Activated T-cell treated with anti-CD3 and anti-CD28 coated beads, Interleukin-2, amount 50 U/mL, for 4 hours (primary cell): ENCODE measurements at regions not wholly inside any gene's neighbourhood (a gene's known extent, or its start where the extent isn't known, plus 50 kb on each side); places are given as distances from the start of the nearest gene placed in this dataset.

Experiments
- ATAC-seq, 2 donors: fragments of 200-7000 bp; cut with Tn5 transposase; one replicate each; pipeline ENCODE4 v1.10.0; 2021
- DNase-seq: peaks from one replicate; pipeline ENCODE4 v3.0.0-alpha.2; 2020
- H3K27me3 Mint-ChIP-seq: one replicate; pipeline ENCODE4 v1.8.0; 2021; ENCODE audit warnings: low read depth, mixed read lengths
- H3K36me3 Mint-ChIP-seq: one replicate; pipeline ENCODE4 v1.8.0; 2022; ENCODE audit warnings: mixed read lengths; ENCODE audit not compliant: insufficient read depth
- H3K4me1 Mint-ChIP-seq: one replicate; pipeline ENCODE4 v1.8.0; 2021; ENCODE audit warnings: low read depth, mixed read lengths
- H3K4me3 Mint-ChIP-seq: one replicate; pipeline ENCODE4 v1.8.0; 2021; ENCODE audit warnings: mild to moderate bottlenecking, moderate library complexity, mixed read lengths
- H3K9me3 Mint-ChIP-seq: one replicate; pipeline ENCODE4 v1.8.0; 2021; ENCODE audit warnings: mixed read lengths

DNA sequence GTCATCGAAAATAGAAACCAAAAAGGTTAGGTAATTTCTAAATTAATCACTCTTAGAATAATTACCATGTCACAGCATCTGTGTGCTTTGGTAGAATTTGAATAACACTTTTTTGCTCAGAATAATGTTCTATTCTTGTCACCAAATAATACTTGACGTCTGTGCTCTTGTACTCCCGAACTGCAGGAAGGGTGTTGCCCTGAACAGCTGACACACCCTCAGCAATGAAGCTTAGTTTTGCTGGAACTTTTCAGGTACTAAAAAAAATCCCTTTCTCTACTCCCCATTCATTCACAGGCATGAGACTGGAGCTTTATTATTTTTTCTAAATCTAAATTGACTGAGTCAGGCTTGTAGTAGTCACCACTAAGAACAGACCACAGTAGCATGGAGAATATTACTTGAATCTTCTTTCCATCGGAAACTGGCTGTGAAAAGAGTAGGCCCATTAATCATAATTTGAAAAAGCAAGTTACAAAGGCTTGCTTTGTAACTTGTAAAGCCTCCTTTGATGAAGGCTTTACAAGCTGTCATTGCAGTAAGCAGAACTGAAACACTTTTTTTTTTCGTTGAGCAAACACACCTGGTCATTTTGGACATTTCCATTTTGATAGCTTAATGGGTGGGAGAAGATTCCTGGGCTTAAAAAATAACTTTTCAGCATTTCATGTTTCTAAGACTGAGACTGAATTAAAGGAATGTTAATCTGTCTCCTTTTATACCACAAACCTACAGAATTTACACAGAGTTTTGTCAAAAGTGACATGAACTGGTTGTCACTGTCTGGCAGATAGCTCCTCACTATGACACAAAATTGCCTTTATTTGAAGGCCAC, 70.3 kb upstream of the PELI1 start:
- Mint-ChIP-seq H3K36me3 (no peaks in the 10 kb centered on the region), H3K4me3 (peak overlapping the region; percentile 72), H3K4me1 (peaks cover 68% of the 10 kb centered on the region), H3K27me3 (no peaks in the 10 kb centered on the region), H3K9me3 (peaks cover 5% of the 10 kb centered on the region)
- DNase-seq (no peak), ATAC-seq (peak; percentile 67 to 77)

DNA sequence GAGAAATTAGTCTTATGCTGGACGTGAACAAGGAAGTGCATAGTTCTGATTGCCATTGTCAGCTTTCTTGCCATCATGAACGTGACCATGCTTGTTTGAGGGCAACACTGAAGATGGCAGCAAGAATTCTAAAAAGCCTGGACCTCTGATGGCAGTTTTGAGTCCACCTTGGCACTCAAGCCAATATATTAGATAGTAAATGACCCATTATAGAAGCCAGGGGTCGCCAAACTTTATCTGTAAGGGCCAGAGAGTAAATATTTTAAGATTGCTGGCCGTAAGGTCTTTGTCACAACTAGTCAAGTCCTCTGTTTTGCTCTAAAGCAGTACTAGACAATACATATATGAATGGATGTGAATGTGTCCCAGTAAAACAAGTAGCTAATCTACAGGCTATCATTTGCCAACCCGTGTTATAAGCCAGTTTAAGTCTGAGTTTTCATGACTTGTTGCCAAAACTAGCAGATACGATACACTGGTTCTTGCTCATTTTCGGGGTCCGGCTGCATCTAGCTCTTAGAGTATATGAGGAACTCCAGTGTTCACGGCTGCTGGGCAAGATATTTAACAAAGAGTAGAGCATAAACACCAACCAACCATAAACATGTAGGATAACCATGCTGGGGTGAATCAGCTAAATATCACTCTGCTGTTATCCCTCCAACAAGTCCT, 73.1 kb upstream of the PELI1 start:
- ATAC-seq (no peak), DNase-seq (no peak)
- H3K9me3 Mint-ChIP-seq = no peaks in the 10 kb centered on the region
- no peaks in the 10 kb centered on the region for H3K27me3 Mint-ChIP-seq
- no peak overlapping the region for H3K4me3 Mint-ChIP-seq
- H3K4me1 Mint-ChIP-seq = peaks cover 63% of the 10 kb centered on the region
- no peaks in the 10 kb centered on the region for H3K36me3 Mint-ChIP-seq

DNA sequence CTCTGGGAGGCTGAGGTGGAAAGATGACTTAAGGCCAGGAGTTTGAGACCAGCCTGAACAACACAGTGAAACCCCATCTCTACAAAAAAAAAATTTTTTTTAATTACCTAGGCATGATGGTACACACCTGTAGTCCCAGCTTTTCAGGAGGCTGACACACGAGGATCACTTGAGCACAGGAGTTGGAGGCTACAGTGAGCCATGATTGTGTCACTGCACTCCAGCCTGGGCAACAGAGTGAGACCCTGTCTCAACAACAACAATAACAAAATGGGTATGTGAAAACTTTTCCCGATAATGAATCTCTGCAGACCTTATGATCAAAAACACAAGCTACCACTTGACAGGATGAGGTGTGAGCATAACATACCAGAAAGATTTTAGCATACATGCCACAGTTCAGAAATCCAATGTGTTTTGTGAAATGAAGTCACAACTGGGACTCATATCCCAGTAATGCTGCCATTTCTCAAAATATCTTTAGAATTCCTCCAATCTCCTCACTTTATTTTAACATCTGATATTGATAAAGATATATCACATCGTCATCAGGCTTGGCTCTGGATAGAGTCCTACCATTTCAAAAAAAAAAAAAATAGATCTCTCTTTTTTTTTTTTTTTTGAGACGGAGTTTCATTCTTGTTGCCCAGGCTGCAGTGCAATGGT, 74.0 kb upstream of the PELI1 start:
- H3K36me3 Mint-ChIP-seq = no peaks in the 10 kb centered on the region
- no peak overlapping the region for H3K4me3 Mint-ChIP-seq
- ATAC-seq (no peak), DNase-seq (no peak)
- H3K27me3 Mint-ChIP-seq = no peaks in the 10 kb centered on the region
- H3K9me3 Mint-ChIP-seq = no peaks in the 10 kb centered on the region
- H3K4me1 Mint-ChIP-seq = peaks cover 63% of the 10 kb centered on the region

DNA sequence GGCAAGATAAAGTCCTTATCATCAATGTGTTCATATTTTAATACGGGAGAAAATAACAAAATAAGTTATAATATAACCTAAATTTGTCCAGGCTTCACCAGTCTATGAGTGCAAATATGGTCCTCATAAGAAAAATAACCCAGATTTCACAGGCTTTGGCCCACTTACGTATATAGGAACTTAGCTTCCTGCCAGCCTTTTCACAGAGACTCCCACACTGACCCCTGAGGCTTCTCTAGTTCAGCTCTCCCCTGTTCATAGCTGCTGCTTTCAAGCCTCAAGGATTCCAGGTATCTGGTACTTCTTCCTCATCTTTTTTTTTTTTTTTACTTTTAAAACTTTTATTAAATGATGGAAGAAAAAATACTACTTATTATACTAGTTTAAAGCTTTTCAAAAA, 74.9 kb upstream of the PELI1 start:
- Mint-ChIP-seq H3K4me3 (no peak overlapping the region), H3K4me1 (peaks cover 60% of the 10 kb centered on the region), H3K36me3 (no peaks in the 10 kb centered on the region), H3K27me3 (no peaks in the 10 kb centered on the region), H3K9me3 (no peaks in the 10 kb centered on the region)
- ATAC-seq = no peak
- no peak for DNase-seq

DNA sequence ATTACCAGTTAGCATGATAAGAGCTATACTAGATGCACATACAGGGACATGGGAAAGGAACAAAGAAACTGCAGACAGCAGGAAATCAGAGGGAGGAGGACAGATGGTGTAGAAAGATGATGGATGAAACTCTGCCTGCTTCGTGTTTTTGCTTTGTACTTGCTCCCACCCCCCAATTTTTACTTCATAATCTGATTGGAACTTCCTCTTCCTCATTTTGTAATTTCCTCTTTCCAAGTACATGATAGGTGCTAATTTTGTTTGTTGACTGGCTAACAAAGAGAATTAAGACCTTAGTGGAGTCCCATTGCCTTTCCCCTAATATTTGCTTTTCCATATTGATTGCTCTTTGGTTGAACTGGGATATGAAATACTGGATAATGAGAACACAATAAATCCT, 76.0 kb upstream of the PELI1 start:
- Mint-ChIP-seq H3K27me3 (no peaks in the 10 kb centered on the region), H3K36me3 (no peaks in the 10 kb centered on the region), H3K9me3 (no peaks in the 10 kb centered on the region), H3K4me1 (peaks cover 57% of the 10 kb centered on the region), H3K4me3 (no peak overlapping the region)
- ATAC-seq = no peak
- no peak for DNase-seq

DNA sequence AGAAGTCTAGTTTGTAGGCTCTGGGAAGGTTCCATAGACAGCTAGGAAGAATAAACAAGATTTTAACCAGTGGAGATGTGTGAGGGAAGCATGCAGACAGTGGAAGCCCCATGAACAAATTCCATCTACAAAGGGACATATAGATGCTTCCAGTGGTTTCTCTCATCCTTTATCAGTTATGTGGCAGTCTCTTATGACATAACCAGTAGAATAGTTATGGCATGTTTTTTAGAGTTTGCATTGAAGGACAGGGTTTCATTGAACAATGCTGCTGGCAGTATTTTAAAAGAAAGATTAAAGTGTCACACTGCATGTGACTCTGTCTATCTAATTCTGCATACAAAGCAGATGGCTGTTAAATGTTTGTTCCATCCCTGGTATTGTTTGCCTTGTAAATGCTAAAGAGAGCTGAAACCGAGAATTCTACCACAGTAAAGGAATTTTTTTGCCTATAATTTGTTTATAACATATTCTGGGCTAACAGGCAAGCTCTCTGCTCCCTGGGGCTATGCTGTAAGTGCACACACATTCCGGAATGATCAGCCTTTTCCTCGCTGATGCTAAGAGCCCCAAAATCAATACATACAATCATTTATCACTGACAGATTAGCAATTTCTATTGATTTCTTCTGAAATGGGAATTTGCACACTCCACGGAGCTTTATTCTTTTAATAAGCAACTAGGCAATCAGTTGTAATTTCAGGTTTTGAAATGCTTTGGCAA, 76.8 kb upstream of the PELI1 start:
- peaks cover 57% of the 10 kb centered on the region for H3K4me1 Mint-ChIP-seq

DNA sequence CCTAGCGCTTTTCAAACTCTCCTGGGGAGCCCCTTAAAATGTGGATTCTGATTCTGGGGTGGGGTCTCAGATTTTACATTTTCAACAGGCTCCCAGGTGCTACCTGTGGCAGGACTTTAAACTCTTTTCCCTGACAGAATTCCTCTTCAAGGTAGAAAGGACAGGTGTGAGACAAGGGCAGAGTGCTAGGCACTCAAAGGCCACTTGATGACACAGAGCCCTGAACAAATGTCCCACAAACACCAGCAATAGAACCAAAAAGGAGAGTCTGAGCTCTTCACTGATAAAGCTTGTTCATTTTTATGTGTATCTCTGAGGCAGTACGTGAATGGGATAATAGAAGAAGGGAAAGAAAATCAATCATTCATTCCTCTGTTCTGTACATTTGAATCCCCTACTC, 77.7 kb upstream of the PELI1 start:
- H3K9me3 Mint-ChIP-seq = no peaks in the 10 kb centered on the region
- peaks cover 51% of the 10 kb centered on the region for H3K4me1 Mint-ChIP-seq
- ATAC-seq (no peak), DNase-seq (no peak)
- H3K36me3 Mint-ChIP-seq = no peaks in the 10 kb centered on the region
- H3K4me3 Mint-ChIP-seq = no peak overlapping the region
- H3K27me3 Mint-ChIP-seq = no peaks in the 10 kb centered on the region

More for the DNA sequence above, 76.8 kb upstream of the PELI1 start:
- Mint-ChIP-seq H3K36me3 (no peaks in the 10 kb centered on the region), H3K27me3 (no peaks in the 10 kb centered on the region), H3K9me3 (no peaks in the 10 kb centered on the region), H3K4me3 (no peak overlapping the region)
- no peak for ATAC-seq
- no peak for DNase-seq

DNA sequence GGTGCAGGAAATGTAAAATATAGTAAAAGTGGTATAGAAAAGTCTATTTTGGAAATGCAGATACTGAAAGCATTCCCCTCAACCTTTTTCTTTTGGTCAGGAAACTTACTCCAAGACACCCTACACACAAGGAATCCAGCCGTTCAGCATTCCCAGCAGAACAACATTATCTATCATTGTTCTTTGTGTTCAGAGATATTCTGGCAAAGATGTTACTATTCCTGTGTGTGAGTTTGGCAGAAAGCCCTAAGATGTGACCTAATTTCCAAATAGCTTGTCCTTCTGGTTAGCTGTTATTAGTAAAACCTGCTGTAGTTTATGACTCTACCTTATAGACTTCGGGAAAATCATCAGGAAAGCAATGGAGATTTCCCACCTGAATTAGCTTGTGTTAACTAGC, 78.1 kb upstream of the PELI1 start:
- H3K27me3 Mint-ChIP-seq = no peaks in the 10 kb centered on the region
- ATAC-seq (no peak), DNase-seq (no peak)
- H3K9me3 Mint-ChIP-seq = no peaks in the 10 kb centered on the region
- H3K36me3 Mint-ChIP-seq = no peaks in the 10 kb centered on the region
- H3K4me3 Mint-ChIP-seq = no peak overlapping the region
- H3K4me1 Mint-ChIP-seq = peaks cover 51% of the 10 kb centered on the region

DNA sequence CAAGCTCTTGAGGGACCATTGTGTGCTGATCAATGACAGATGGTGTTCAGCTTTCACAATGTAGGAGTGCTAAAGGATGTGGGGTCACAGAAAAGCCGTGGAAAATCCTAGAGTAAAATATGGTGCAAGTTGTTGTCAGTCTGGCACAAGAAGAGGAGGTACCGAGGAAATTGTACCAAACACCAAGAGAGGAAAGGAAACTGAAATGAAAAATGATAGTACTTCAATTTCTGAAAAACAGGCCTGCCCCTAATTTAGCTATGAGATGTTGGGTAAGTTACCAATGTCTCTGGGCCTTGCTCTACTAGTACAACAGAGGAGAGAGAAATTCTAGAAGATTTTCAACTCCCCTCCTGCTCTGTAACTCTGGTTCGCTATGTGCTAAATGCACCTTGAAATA, 78.8 kb upstream of the PELI1 start:
- Mint-ChIP-seq H3K9me3 (no peaks in the 10 kb centered on the region), H3K36me3 (no peaks in the 10 kb centered on the region), H3K4me3 (peak overlapping the region; percentile 50), H3K27me3 (no peaks in the 10 kb centered on the region), H3K4me1 (peaks cover 49% of the 10 kb centered on the region)
- peak; percentile 35 to 55 for ATAC-seq
- no peak for DNase-seq

DNA sequence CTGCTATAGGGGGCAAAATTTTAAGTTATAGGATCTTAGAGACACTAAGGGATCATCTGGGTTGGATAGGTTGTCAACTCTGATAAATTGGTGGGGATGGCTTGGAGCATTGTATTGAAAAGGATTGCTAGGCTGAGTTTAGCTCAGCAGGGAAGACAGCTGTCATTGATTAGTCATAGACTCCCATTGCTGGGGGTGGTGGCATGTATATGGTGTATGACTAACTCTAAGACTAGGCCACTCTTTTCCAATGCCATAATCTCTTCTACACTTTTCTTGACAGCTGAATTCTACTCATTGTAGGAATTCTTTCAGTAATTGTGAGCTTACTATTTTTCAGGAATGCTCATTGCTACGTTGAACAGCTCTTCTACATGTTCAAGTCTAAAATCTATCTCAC, 81.3 kb upstream of the PELI1 start:
- H3K4me3 Mint-ChIP-seq = no peak overlapping the region
- no peak for DNase-seq
- peaks cover 58% of the 10 kb centered on the region for H3K4me1 Mint-ChIP-seq
- no peaks in the 10 kb centered on the region for H3K27me3 Mint-ChIP-seq
- H3K9me3 Mint-ChIP-seq = no peaks in the 10 kb centered on the region
- peak; percentile 78 to 84 for ATAC-seq
- H3K36me3 Mint-ChIP-seq = no peaks in the 10 kb centered on the region

DNA sequence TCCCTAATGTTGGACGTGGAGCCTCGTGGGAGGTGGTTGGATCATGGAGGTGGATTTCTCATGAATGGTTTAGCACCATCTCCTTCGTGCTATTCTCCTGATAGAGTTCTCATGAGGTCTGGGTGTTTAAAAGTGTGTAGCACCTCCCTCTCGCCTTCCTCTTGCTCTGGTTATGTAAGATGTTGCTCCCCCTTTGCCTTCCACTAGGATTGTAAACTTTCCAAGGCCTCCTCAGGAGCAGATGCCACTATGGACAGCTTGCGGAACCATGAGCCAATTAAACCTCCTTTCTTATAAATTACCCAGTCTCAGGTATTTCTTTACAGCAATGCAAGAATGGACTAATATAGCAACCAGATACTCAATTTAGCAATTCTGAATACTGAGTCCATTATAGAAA, 82.4 kb upstream of the PELI1 start:
- Mint-ChIP-seq H3K4me1 (peaks cover 52% of the 10 kb centered on the region), H3K36me3 (no peaks in the 10 kb centered on the region), H3K4me3 (no peak overlapping the region), H3K9me3 (no peaks in the 10 kb centered on the region), H3K27me3 (no peaks in the 10 kb centered on the region)
- ATAC-seq (no peak), DNase-seq (no peak)

DNA sequence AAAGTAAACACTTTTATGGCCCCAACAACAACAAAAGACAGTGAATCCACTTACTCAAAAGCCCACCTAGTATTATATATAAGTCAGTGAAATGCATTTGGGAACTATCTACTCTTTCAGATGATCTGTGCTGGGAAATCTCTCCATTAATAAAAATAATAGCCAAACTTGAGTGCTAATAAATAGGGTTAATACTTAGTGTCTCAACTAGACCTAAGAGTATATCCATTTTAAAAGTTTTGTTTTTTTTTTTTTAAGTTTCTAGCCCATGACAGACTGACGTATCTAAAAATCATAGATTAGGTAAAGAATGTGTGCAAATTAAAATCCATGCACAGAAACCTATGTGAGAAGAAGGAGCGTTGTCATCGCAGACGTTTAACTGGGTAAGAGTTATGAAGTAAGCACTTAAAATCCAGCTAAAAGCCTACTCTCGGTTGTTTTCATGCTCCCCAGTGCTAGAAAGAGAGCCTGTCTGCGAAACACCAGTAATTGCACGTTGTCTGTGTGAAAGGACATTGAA, 83.4 kb upstream of the PELI1 start:
- no peaks in the 10 kb centered on the region for H3K27me3 Mint-ChIP-seq
- no peaks in the 10 kb centered on the region for H3K9me3 Mint-ChIP-seq
- no peaks in the 10 kb centered on the region for H3K36me3 Mint-ChIP-seq
- H3K4me3 Mint-ChIP-seq = peak overlapping the region; percentile 84
- DNase-seq (no peak), ATAC-seq (no peak)
- peaks cover 45% of the 10 kb centered on the region for H3K4me1 Mint-ChIP-seq

DNA sequence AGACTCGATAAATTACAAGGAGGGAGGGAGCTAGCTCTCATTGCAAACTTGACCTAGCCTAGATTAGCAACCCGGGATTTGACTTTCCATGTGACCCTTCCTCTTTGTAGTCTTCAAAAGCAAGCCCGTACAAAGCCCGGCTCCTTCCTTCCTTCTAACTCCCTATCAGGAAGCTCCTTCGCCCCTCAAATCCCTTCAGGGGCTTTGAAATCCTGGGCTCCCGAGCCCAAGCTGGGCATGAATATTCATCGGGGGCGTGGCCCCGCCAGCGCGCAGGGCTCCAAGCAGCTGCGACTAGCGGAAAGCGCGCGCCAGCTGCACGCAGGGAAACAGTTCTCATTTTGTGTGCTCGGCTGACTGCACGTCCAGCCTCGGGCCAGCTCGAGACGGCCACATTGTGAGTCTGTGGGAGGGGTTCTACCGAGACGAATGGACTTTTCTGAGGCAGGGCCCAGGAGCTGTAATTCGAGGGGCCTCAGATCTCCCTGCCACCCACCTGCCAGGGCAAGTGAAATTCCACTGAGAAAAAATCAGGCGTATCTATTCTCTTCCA, 84.0 kb upstream of the PELI1 start:
- Mint-ChIP-seq H3K4me1 (peaks cover 40% of the 10 kb centered on the region), H3K4me3 (peak overlapping the region; percentile 84), H3K27me3 (no peaks in the 10 kb centered on the region), H3K9me3 (no peaks in the 10 kb centered on the region), H3K36me3 (no peaks in the 10 kb centered on the region)
- peak; percentile 85 to 86 for ATAC-seq
- DNase-seq = peak; percentile 46

DNA sequence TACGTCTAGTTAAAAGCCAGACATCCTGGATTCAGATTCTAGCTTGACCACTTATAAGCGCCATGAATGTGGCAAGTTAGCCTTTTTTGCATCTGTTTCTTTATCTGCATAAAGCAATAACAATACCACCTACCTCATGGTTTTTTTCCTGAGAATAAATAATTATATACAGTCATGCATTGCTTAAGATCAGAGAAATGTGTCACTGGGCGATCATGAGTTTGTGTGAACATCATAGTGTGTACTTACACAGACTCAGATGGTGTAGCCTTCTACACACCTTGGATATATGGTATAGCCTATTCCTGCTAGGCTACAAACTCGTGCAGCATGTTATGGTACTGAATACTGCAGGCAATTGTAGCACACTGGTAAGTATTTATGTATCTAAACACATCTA, 84.7 kb upstream of the PELI1 start:
- H3K4me1 Mint-ChIP-seq = peaks cover 35% of the 10 kb centered on the region
- peak in 1 of 2 donors; percentile 28 for ATAC-seq

More for the DNA sequence above, 84.7 kb upstream of the PELI1 start:
- no peak for DNase-seq
- peak overlapping the region; percentile 84 for H3K4me3 Mint-ChIP-seq
- no peaks in the 10 kb centered on the region for H3K9me3 Mint-ChIP-seq
- no peaks in the 10 kb centered on the region for H3K27me3 Mint-ChIP-seq
- no peaks in the 10 kb centered on the region for H3K36me3 Mint-ChIP-seq
